Mammary epithelial cell (primary cell): ENCODE measurements at regions not wholly inside any gene's neighbourhood (a gene's known extent, or its start where the extent isn't known, plus 50 kb on each side); places are given as distances from the start of the nearest gene placed in this dataset.

Experiments used
- CTCF ChIP-seq, 2 donors: IDR thresholded peaks in 1 of 2; conservative IDR thresholded peaks in 1 of 2; 2 replicates each; pipeline ENCODE4 v1.5.1; 2011 to 2012; ENCODE audit warnings: inconsistent platforms in 2 of 2, low read length in 2 of 2, mild to moderate bottlenecking in 2 of 2, control low read depth in 1 of 2, low read depth in 1 of 2; ENCODE audit not compliant: insufficient read depth in 1 of 2; ENCODE audit errors: extremely low read depth in 1 of 2
- EZH2 ChIP-seq: IDR thresholded peaks from 2 replicates; pipeline ENCODE4 v1.6.1; 2012; ENCODE audit warnings: low read length, inconsistent platforms, borderline replicate concordance

- no peak for TF ChIP-seq CTCF (conservative IDR thresholded peaks at IDR 0.05 in 1 of 2, IDR thresholded peaks at IDR 0.05 in 1 of 2; ENCODE audit: extremely low read depth in 1 of 2, insufficient read depth in 1 of 2, low read depth in 1 of 2, low read length in 2 of 2)
- no peak for TF ChIP-seq EZH2
Observed at GRCh38 chr1:79131626-79132025, 125.1 kb upstream of the ADGRL4 start.
